HG02642 (cell line): ENCODE measurements at regions not wholly inside any gene's neighbourhood (a gene's known extent, or its start where the extent isn't known, plus 50 kb on each side); places are given as distances from the start of the nearest gene placed in this dataset.
"Not testable (repeated sequence)": the region's sequence is repeated elsewhere in the genome, so short reads cannot be mapped to it uniquely, and the experiment has no call there.

Source experiments
- ATAC-seq: cut with Tn5 transposase; IDR thresholded peaks from one replicate; pipeline ENCODE4 v1.9.1; 2021; ENCODE audit warnings: mild to moderate bottlenecking; ENCODE audit not compliant: unreplicated experiment, poor library complexity

GRCh38 chr3:154844863-154845262 is 235.3 kb upstream of the MME start:
- ATAC-seq: no peak

DNA sequence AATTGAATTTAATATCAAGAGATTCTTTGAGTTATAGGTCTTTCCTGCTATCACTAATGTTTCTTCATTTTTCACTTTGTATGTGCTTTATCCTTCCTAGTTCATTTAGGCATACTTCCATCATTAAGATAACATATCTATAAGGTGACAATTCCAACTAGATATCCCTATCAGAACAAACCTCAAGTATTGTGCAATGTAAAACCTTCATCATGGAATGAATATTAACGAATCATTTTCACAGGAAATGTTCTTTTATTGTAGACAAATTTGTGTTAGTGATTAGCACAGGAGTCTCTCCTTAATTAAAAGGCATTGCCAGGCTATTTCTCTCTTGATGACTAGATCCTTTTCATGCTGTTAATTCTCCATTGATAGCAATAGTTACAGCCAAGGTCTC is 236.5 kb upstream of the MME start:
- no peak for ATAC-seq

DNA sequence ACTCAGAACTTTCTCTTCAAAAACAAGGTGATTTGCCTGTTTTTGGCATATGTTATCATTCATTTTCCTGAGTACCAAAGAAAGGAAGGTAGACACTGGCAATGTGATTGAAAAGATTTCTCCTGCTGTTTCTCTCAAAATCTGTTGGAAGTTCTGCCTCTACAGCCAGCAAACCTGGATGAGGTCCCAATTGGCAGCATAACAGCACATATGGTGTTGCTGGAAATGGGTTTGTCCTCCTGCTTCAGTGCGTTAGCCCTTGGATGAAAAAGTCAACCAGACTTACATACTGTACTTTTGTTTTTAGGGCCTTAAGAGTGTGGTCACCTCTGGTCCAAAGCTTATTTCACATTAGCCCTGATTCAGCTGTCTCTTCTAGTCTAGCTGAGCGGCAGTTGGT is 237.6 kb upstream of the MME start:
- ATAC-seq: no peak

- no peak for ATAC-seq
Measured at GRCh38 chr3:154835639-154836038, 244.5 kb upstream of the MME start.

DNA sequence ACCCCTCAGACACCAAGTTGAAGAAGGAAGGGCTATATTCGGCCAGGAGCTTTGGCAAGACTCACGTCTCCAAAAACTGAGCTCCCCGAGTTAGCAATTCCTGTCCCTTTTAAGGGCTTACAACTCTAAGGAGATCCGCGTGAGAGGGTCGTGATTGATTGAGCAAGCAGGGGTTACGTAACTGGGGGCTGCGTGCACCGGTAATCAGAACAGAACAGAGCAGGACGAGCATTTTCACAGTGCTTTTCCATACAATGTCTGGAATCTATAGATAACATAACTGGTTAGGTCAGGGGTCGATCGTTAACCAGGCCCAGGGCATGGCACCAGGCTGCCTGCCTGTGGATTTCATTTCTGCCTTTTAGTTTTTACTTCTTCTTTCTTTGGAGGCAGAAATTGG is 245.3 kb upstream of the MME start:
- not testable (repeated sequence) for ATAC-seq

- no peak for ATAC-seq
Measured at GRCh38 chr3:154829929-154830328, 250.2 kb upstream of the MME start.

- no peak for ATAC-seq
Measured at GRCh38 chr3:154819491-154819890, 260.6 kb upstream of the MME start.

DNA sequence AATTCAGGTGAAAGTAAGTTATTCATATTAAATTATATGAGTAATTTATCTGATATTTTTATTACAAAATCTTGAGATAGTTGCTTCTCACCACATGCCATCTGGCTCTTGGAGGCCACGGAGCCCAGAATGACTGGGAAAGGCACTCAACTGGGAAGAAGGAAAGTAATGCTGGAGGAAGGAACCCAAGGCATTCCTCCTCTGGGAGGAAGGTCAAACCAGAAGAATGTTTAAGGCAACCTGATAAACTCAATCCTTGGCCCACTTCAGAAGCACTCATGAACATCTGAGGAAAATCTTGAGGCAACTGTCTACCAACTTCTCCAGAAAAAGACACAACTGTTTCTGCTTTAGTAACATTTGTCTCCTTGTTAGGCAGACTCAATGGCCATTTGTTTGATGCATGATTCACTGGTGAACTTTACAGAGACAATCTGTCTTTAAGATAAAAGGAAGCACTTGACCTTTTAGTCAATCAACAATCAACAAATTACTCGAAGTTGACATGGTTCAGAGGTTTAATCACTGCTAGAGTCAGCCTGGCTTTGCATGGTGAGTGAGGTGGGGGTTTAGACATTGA is 261.4 kb upstream of the MME start:
- ATAC-seq: no peak

DNA sequence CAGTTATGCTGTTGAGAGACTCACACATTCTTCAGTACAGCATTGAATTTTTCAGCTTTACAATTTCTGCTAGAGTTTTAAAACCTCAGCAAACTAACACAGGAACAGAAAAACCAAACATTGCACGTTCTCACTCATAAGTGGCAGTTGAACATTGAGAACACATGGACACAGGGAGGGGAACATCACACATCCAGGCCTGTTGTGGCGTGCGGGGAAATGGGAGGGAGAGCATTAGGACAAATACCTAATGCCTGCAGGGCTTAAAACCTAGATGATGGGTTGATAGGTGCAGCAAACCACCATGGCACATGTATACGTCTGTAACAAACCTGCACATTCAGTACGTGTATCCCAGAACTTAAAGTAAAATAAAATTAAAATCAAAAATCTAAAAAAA is 270.1 kb upstream of the MME start:
- not testable (repeated sequence) for ATAC-seq

DNA sequence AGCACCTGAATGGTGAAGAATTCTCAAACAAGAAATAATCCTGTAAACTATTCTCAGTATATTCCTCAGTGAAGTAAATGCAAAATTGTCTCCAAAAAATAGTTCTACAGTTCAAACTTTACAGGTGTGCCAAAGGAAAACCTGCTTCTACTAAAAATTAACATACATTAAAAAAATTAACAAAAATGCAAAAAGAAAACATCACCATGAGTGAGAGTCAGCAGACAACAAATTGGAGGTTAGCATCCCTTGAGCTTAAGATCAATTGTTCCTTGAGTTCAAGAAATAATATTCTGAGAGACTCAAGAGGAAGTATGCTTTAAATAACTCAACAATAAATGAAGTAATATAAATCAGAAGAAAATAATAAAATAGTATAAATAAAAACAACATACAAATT is 278.4 kb upstream of the MME start:
- ATAC-seq: no peak

DNA sequence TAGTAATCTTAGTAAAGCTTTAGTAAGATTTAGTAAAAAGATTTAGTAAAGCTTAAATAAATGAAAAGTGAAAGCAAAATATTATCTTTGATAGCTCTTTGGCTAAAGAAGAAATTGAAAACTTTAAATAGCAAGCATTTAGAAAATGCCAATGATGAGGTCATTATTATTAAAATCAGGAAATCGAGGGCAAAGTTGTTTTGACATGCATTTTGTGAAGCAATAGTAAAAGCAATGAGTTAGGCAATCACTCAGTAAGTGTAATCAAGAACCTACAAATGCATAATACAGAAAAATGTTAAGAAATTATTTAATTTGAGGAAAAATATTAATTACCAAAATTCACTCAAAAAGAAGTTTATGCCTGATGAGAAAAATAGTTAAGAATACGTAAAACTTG is 280.3 kb upstream of the MME start:
- ATAC-seq: no peak

DNA sequence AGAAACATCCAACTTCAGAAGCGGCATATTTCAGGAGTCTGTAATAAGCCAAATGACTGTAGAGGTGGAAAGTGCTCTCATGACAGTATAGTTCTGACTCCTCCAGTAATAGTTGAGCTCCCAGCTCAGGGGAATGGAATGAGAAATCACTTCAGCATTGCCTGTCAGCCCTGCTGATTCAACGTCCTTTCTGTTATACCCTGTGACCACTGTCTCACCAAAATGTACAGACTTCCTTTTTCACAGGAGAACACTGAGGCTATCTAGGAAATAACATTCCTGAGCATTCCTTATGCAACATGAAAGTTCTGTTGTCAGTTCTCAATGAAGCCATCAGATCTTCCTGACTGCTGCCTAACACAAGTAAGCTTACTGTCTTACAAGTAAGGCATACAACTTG is 284.5 kb upstream of the MME start:
- no peak for ATAC-seq

- no peak for ATAC-seq
Measured at GRCh38 chr3:154794814-154795445, 285.2 kb upstream of the MME start.

DNA sequence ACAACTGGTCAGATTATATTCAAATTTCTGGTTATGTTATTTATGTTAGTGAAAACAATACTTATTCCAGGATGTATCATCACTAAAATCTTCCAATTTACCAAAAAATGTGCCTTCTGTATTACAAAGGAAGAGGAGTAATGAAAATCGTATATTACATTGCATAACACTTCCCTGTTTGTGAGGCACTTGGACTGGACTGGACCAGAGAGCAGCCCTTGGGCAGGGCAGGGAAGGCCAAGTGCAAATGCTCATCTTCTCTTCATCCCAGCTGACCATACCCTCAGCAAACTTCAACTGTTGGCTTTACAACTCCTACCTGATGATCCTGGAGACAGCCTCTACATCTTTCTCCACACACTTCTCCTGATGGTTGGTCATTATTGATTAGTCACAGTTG is 285.7 kb upstream of the MME start:
- ATAC-seq: no peak

GRCh38 chr3:154792828-154793227 is 287.3 kb upstream of the MME start:
- no peak for ATAC-seq

GRCh38 chr3:154791611-154792010 is 288.5 kb upstream of the MME start:
- no peak for ATAC-seq

DNA sequence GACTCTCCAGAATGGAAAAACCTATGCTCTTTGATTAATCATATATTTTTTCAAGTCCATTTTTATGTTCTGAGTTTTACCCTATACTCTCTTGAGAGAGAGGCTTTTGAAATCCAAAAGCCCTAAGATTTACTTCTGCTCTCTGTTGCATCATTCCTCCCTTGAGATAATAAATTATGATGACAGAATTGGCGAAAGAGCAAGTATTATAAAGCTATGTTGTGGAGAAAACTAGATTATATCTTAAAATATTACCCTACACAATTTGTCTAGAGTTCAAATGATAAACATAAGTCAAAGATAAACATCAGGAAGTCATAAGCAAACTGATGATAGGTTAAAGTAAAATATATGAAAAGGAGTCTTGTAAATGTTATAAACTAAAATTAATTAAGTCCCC is 293.4 kb upstream of the MME start:
- ATAC-seq: no peak

DNA sequence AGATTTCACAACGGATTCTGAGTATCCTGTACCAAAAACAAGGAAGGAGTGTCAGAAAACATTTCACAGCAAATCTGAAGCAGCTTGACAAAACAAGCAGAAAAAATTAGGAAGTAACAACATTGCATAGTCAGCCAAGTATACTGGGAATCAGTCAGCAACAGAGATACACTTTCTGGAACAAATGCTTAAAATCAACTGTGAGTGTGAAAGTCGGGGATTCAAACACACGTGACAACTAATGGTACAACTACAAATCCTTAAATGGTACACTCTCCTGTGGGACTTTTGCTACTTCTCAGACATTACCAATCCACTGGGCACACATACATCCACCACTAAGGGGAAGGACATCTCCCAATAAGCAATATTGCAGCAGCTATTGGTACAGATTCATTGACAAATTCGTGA is 296.6 kb upstream of the MME start:
- no peak for ATAC-seq

DNA sequence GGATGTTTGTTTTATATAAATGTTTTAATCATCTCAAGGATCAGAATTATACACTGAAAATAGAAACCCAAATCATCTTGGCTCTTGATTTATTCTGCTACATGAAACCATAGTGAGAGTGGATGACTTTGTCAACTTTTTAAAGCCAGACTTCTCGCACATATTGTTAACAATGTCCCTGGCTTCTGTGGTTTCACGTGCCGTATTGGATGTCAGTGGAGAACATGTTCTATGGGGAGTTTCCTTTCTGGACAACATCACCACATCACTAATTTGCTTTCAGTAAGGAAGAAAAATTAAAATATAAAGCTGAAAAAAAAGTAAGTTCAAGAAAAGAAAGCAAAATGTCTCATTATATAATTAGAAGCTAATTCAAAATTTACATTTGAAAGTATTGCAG is 297.1 kb upstream of the MME start:
- no peak for ATAC-seq

GRCh38 chr3:154782151-154782550 is 298.0 kb upstream of the MME start:
- no peak for ATAC-seq

GRCh38 chr3:154781595-154781994 is 298.5 kb upstream of the MME start:
- ATAC-seq: no peak

- no peak for ATAC-seq
Measured at GRCh38 chr3:154780263-154780662, 299.9 kb upstream of the MME start.

- ATAC-seq: no peak
Measured at GRCh38 chr3:154779571-154779970, 300.5 kb upstream of the MME start.
